Activated T-cell treated with anti-CD3 and anti-CD28 coated beads, Interleukin-2, amount 50 U/mL, for 48 hours (primary cell): ENCODE measurements at regions not wholly inside any gene's neighbourhood (a gene's known extent, or its start where the extent isn't known, plus 50 kb on each side); places are given as distances from the start of the nearest gene placed in this dataset.
"Not testable (repeated sequence)": the region's sequence is repeated elsewhere in the genome, so short reads cannot be mapped to it uniquely, and the experiment has no call there.

Experiments
- DNase-seq, 2 experiments: peaks; one replicate each; pipeline ENCODE4 v3.0.0-alpha.2; 2020

DNA sequence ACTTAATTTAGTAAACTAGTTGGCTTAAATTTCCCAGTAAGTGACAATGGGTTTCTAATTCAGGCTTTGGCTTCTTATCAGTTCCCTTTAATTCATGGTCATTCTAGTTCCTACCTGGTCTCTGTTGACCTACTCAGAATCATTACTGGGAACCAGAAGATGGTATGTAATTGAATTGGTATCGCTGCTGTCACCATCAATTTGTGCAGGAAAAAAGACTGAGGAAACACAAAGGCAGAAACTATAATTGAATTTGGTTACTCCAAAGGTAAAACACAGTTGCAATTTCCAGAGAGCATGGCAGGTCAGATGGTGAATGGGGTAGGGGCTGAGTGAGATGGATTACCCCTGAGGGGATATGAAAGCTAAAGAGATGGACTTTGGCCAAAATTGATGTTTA lies 226.5 kb upstream of the GAP43 start:
- no peak for DNase-seq

DNA sequence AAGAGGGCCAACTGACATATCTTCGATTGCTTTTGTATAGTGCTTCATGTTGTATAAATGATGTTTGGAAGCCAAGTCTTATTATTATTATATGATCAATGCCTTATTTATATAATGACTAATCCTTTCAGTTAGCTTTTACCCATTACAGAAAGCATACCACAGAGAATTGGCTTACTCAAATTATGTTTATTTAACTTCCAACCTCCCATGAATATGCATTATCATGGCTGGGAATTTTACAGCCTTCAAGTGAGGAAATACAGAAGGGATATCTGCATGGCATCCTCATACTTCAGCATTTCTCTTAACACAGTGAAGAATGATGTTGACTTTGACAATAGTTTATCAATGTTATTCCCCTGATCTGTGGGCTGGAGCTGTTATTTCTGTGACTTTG lies 225.9 kb upstream of the GAP43 start:
- no peak for DNase-seq

DNA sequence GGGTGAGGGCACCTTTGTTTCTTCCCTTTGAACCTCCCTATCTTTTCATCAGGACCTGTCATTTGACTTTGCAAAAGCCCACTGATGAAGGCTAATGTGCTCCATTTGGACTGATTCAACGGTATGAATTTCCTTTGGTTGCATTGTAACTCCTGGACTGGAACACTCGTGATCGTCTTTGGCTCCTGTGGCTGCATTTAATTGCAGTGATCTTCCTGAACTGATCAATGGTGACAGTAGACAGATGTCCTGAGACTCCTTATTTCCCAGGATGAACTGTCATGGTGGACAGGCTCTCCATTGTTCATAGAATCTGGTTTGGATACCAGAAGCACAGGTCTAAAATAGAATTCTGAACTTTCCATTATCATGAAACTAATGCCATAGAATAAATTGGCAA lies 224.8 kb upstream of the GAP43 start:
- DNase-seq = no peak

DNA sequence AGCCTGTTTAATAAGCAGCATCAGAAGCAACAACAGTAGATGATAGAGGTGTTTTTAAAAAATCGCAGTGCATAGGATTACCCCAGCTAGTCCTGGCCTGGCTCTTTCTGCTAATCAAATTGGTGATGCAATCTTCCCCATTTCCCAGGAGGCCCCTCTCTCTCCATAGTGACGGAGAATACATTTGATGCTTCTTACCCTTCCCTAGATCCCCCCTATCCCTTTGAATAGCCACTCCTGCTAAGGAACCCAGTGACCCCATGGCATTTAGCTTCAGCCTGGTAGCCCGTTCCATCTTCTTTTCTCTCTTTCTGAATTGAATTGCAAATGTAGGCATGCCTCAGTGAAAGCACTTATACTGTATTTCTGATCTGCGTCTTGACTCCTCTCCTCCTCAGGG lies 223.6 kb upstream of the GAP43 start:
- no peak for DNase-seq

DNA sequence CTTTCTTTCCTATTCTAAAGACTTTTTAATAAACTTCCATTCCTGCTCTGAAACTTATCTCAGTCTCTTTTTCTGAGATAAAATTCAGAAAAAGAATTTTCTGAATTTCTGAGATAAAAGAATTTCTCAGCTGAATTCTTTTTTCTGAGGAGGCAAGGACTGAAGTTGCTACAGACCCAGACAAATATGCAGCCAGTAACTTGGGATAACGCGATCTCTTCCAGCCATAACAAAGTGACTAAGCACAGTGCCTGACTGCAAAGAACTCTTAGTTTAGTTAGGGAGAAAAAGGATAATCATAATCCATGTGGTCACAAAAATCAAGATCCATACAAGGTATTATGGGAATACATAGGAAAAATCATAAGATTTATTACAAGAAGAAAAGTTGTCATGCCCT lies 222.0 kb upstream of the GAP43 start:
- no peak for DNase-seq

DNA sequence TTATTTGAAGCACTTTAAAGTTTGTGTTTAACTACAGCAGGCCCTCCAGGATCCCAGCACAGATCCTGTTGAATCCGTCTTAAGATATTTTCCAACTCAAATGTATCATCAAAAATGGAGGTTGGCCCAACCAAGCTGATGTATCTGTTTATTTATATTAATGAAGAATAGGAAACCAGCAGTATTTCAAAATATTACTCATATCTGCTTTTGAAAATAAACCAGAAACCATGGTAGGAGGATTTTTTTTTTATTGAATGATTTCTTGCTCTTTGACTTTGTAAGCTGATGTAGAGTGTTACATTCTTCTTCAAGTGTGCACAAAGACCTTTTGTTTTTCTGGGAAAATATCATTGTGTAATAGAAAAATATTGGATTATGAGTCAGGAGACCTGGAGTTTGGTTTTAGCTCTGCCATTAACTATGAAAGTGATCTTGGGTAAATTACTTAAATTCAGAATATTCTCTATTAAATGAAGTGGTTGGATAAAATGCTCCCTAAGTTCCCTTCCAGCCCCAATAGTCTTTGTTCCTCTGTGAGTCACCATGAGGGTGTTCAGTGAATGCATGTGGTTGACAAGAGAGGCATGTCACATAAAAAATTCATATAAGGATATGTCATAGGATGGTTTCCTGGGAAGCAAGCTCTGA lies 221.3 kb upstream of the GAP43 start:
- no peak for DNase-seq

DNA sequence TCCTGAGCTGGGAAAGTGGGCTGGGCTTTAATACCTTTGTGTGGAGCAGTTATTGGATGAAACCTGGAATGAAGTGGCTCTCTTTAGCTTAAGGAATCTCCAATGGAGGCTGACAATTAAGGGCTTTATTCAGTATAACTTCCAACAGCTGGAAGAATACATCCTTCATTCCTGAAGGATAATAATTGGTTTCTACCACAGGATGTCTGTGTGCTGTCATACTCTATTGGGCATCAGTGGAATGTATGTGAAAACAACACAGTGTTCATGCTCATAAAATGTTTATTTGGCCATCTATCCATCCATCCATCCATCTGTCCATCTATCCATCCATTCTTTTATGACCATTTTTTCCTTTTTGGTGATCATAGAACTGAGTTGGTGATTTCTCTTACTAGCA lies 220.7 kb upstream of the GAP43 start:
- no peak for DNase-seq

DNA sequence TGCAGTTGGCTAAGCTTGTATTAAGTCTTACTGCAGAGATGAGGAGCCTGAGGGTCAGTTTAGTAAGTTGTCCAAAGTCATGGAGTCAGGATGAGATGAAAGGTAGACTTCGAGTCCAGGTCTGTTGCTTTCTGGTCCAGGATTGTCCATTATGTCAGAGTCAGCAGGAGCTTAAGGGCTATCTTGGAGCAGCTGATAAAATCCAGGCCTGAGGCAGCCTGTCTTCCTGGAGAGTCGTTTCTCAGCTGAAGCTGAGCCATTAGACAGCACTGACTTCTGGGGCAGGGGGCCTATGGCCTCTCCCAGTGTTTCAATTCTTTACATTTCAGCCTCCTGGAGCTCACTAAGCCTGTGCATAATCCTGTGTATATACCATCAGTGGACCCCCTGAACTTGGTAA lies 219.5 kb upstream of the GAP43 start:
- DNase-seq = no peak

DNA sequence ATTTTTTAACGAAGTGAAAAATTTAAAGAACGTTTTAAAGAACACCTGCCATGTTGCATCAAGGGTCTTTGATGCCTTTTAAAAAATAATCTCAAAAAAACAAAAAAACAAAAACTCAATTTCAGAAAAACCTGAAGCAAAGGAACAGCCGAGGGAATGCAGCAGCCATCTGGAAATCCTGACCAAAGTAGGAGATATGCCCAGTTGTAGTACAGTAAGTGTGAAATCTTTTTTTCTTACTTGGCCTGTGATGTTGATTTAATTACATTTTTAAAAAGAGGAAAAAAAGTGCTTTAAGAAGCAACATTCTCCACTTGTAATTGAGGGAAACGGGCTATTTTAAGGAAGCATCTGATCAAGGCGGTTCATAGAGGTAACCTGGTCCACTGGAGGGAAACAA lies 213.7 kb upstream of the GAP43 start:
- DNase-seq = no peak

DNA sequence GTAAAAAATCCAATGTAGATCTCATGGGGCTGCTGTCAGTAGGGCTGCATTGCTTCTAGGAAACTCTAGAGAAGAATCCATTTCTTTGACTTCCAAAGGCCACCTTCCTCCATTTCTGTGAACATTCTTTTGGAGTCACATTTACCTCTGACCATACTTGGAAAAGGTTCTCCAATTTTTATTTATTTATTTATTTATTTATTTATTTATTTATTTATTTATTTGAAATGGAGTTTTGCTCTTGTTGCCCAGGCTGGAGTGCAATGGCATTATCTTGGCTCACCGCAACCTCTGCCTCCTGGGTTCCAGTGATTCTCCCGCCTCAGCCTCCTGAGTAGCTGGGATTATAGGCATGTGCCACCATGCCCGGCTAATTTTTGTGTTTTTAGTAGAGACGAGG lies 208.7 kb upstream of the GAP43 start:
- DNase-seq = not testable (repeated sequence)

DNA sequence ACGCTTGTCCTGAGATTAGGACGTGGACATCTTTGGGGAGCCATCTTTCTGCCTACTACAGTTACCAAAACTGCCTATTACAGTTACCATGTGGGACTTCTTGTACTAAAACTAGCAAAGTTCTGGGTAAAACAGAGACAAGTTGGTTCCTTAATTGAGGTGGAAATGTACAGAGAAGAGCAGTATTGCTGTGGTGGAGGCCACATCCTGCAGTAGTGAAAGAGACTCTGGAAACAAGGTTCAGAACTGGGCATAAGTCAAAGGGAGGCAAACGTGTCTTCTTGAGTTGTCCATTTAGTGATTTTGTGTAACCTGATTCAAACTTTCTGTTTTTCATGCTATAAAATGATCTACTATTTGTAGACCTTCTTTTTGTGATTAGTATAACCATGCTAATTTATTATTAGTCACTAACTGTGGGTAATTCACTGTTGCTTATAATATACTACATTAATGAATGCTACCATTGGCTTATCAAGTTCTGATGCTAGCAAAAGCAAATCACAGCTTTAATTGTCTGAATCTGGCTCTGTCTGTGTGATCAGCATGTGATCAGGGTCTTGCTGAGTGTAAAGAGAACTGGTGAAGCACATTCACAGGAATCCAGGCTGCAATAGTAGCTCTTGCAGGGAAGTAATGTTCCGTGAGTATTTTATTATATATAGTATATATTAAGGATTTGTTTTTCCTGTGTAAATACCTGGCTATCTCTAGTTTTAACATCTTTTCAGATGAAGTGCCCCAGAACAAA lies 207.9 kb upstream of the GAP43 start:
- DNase-seq = no peak

DNA sequence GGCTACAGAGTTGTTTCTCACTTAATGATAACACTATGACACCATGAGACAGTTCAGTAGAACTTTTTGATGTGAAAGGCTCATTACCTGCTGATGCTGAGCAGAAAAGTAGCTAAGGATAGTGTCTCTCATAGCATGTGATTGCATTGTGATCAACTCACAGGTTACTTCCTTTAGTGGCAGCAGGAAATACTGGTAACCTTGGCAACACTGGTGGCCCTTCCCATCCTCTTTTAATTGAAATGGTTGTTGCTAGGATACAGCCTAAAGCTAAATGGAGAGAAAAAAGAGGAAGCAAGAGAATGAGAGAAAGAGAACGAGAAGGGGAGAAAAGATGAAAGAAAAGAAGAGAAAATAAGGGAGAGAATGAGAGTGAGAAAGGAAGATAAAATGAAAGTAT lies 204.7 kb upstream of the GAP43 start:
- DNase-seq = no peak

DNA sequence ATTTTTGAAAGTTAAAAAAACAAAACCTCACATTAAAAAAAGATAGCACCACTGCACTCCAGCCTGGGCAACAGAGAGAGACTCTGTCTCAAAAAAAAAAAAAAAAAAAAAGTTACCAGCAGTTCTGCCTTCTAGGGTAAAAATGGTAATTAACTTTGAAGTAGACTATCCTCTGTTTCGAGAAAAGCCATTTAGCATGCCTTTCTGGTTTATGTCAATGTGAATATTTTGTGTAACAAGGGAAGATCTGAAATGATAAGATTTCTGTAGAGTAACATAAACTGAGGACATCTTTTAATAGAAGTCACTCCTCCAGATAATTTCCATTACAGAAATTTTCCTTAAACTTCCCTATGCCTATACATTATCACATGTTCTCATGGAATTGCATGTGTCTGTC lies 203.2 kb upstream of the GAP43 start:
- no peak for DNase-seq

DNA sequence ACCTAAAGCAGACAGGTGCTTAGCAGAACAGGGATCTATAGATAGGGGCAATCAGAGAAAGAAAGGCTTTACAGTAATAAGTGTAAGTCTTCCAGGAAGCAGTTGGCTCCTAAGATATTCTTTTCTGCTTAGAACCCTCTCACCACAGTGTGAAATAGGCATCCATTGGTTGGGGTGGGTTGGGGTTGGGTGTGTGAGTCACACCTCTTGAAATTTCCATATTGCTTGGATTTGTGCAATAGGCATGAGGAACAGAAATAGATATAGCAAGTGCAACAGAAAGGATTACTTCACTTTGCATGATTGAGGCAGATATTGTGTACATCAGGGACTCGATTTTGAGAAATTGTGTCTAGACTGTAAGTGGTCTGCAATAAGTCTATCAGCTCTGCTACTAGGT lies 200.1 kb upstream of the GAP43 start:
- no peak for DNase-seq

DNA sequence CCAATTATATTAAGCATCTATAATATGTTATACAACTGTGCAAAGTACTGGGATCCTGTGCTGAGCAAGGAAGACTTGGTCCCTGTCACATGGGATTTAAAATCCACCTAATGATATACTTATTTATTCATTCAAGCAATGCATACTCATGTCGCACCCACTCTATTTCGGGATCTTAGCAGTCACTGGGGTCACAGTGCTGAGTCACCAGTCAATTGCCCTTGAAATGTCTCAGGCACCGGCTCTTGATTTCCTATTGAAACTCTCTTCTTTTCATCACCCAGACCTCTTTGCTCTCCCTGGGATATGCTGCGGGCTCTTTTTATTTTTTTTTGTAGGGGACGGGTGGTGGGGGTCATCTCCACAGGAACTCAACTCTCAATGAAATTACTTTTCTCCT lies 194.5 kb upstream of the GAP43 start:
- no peak for DNase-seq

DNA sequence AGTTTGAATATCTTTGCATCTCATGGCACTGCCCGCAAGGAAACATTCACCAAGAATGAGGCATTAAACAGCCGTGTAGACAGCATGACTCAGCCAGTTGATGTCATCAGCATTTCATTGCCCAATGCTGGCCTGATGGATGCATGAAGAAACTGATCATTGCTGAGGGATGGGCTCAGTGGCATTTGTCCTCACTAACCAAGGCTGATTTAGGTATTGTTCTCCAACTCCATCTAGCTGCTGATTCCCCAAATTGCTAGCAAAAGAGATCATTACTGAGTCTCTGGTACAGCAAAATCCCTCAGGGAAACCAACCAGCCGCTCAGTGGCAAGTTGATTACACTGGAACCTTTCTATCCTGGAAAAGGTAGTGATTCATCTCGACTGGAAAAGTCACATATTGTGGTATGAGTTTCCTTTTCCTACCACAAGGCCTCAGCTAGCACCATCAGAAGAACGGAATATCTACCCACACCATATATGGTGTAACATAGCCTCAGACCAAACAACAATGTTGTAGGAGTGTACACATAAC lies 186.5 kb upstream of the GAP43 start:
- no peak for DNase-seq

DNA sequence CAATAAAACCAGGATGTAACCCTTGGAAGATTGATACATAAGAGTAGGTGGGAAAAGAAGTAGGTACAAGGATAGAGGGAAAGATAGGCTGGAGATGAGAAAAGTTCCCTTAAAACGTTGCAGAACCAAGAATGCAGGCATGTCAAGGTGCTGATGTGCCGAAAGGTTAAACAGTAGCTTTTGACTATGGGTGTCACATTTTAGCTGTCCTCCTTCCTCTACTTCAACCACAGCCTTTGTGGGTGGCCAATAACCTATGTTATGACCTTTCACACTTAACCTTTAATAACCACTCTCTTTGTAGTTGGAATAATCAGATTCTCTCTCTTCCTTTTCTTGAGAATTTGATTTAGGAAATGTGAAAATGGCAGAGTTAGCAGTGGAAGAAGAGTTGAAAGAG lies 184.5 kb upstream of the GAP43 start:
- no peak for DNase-seq

DNA sequence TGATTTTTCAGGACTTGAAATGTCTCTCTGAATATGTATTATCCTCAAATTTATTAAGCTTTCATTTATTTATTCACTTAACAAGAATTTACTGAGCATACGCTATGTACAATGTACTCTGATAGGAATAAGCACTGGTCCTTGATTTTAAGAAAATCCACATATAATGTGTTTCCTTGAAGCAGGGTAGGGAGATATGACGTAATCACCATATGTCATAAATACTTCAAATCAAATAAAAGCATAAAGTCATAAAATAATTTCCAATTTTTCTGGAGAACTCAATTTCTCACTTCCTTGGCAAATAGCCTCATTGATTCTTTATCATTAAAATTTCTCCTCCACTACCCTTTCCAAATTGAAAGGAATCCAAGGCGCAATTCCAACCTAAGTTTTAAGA lies 177.8 kb upstream of the GAP43 start:
- no peak for DNase-seq

DNA sequence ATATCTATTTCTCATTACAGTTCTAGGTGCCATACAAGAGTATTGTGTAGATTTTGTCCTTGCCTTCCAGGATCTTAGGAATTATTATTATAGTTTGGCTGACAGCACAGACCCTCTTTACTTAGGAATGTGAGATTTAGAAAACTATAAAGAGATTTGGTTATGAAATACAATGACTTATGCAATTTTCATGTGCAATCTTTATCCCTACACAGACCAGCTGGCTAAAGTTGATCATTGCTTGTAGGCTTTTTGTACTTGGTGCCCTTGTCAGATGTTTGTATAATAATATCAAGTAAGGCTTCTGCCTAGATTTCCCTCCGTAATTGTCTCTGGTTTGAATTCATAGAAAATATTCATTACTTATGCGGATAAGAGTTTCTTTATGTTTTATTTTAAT lies 174.5 kb upstream of the GAP43 start:
- no peak for DNase-seq

DNA sequence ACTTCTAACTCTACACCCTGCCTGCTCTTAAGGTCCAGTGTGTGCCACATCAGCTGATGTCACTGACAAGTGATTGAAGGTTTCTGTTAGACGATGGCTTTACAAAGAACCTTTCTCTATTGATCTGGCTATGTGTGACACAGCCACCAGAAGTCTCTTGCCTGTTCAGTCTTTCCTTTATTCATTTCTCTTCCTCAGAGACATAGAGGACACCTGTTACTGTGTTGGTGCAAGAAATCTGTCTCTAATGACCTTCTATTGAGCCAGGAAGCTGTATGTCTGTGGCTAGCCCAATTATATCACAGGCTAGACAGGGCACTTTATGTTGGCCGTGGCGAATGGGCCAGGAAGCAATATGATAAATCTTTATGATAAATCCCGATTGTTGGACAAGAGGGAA lies 173.3 kb upstream of the GAP43 start:
- no peak for DNase-seq

DNA sequence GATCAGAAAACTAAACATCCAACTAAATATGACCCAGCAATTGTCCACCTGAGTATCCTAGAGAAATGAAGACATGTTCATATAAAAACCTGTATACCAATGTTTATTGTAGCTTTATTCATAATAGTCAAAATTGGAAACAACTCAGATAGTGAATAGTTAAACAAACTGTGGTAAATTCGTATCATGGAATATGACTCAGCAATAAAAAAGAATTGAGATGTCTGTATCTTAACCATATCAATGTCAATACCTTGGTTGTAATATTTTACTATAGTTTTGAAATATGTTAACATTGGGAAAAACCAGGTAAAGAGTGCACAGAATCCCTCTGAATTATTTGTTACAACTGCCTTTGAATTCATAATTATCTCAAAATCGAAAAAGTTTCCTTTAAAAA lies 159.3 kb upstream of the GAP43 start:
- no peak for DNase-seq

DNA sequence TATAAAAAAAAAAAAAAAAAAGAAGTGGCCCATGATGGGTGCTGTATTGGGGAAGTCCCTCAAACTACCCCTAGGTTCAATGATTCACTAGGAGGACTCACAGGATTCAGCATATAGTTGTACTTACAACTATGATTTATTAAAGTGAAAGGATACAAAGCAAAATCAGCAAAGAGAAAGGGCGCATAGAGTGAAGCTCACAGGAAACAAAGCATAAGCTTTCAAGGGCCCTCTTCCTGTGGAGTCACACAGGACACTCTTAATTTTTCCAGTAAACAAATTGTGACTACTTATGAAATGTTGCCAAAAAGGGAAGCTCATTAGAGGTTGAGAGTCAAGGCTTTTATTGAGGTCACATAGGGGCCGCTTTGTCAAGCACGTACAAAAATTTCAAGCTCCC lies 153.7 kb upstream of the GAP43 start:
- no peak for DNase-seq

DNA sequence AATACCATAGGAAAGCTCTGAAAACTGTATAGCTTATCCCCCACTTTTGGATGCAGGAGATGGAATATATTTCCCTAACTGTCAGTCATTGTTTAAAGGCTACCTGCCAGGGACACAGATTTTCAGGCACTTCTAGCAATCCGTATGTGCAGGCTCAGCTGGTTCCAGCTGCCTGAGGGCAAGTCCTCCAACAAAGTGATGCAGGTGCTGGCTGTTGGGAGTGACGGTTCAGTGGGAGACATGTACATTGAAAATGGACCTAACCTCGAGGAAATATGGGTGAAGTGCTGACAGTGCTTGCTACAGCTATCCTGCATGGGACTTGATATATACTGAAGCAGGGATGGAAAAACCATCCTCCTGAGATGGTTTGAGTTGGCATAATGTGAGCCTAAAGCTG lies 153.1 kb upstream of the GAP43 start:
- no peak for DNase-seq

DNA sequence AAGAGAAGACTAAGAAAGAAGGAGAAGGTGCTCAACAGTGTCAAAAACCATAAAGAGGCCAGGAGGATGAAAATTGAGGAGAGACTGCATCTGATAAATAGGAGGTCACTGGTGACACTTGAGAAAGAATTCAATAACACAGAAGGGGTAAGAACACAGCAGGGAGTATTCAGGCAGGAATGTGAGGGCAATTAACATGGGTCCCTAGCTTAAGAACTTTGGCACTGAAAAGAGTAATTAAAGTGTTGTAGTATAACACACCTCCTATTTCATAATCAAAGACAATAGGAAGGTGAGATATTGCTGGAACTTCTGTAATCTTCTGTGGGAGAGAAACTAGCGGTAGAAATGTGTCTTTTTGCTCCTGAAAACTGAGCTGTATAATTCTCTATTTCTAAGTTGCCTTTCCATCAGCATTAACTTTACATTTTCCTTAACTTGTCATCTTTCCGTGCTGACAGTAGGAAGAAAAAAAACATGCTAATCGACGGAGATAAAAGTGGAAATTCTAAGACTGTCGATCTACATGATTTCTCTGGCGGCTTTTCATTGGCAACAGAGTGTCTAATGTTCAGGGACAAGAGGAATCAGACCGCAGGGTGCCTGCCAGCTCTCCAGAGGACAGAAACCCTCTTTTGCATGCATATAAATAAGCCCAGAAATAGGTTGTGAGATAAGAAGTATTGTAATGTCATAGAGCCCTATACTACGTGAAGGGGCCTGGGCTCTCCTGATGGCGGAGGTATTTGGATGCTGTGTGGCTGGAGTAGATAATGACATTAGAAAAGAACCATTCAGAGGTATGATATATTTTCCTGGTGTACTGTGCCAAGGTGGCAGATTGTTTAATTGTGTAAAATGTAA lies 147.9 kb upstream of the GAP43 start:
- no peak for DNase-seq
